Liver (tissue), 8 donors: ENCODE measurements at regions not wholly inside any gene's neighbourhood (a gene's known extent, or its start where the extent isn't known, plus 50 kb on each side); places are given as distances from the start of the nearest gene placed in this dataset.
A peak's percentile ranks its signal among the peaks of the same experiment; 100 is the strongest.
"Not testable (repeated sequence)": the region's sequence is repeated elsewhere in the genome, so short reads cannot be mapped to it uniquely, and the experiment has no call there.

Experiments used
- DNase-seq: peaks from one replicate; pipeline ENCODE4 v3.0.0-alpha.2; 2017; ENCODE audit warnings: low spot score
- H3K27ac ChIP-seq, 2 donors: one replicate each; pipeline ENCODE4 v1.7.0; 2013; ENCODE audit warnings: inconsistent platforms in 2 of 2, low read length in 2 of 2, control low read depth in 1 of 2, low read depth in 1 of 2, mild to moderate bottlenecking in 1 of 2
- H3K27me3 ChIP-seq, 4 donors: one replicate each; pipeline versions ENCODE4 v1.6.1 to v1.7.0; 2013; ENCODE audit warnings: low read length in 3 of 4, inconsistent platforms in 1 of 4, mild to moderate bottlenecking in 1 of 4, moderate library complexity in 1 of 4; ENCODE audit not compliant: control insufficient read depth in 4 of 4, insufficient read depth in 4 of 4
- H3K36me3 ChIP-seq, 4 donors: one replicate each; pipeline versions ENCODE4 v1.6.1 to v1.7.0; 2013; ENCODE audit warnings: low read length in 3 of 4, mild to moderate bottlenecking in 3 of 4, low read depth in 1 of 4, moderate library complexity in 1 of 4; ENCODE audit not compliant: control insufficient read depth in 4 of 4, insufficient read depth in 3 of 4
- H3K4me1 ChIP-seq, 4 donors: one replicate each; pipeline versions ENCODE4 v1.6.1 to v1.7.0; 2013; ENCODE audit warnings: low read length in 3 of 4, mild to moderate bottlenecking in 3 of 4, moderate library complexity in 1 of 4; ENCODE audit not compliant: control insufficient read depth in 4 of 4, insufficient read depth in 4 of 4
- H3K4me3 ChIP-seq, 3 donors: one replicate each; pipeline versions ENCODE4 v1.6.1 to v1.7.0; 2013; ENCODE audit warnings: low read length in 3 of 3, control low read depth in 1 of 3, low read depth in 1 of 3, mild to moderate bottlenecking in 1 of 3
- H3K9ac ChIP-seq, 2 donors: one replicate each; pipeline ENCODE4 v1.7.0; 2013; ENCODE audit warnings: low read length in 2 of 2, mild to moderate bottlenecking in 2 of 2, moderate library complexity in 2 of 2, control low read depth in 1 of 2, low read depth in 1 of 2
- H3K9me3 ChIP-seq, 4 donors: one replicate each; pipeline versions ENCODE4 v1.6.1 to v1.7.0; 2013; ENCODE audit warnings: low read length in 3 of 4; ENCODE audit not compliant: control insufficient read depth in 4 of 4
- GABPA ChIP-seq, 2 donors: IDR thresholded peaks in 1 of 2; conservative IDR thresholded peaks in 1 of 2; 2 replicates each; pipeline ENCODE4 v1.6.1; 2016; ENCODE audit warnings: antibody characterized with exemption in 2 of 2, mild to moderate bottlenecking in 1 of 2, moderate library complexity in 1 of 2
- HNF4A ChIP-seq, 2 donors: conservative IDR thresholded peaks; 2 replicates each; pipeline ENCODE4 v1.6.1; 2016; ENCODE audit warnings: antibody characterized with exemption in 2 of 2, mild to moderate bottlenecking in 2 of 2
- NR2F2 ChIP-seq: IDR thresholded peaks from 2 replicates; pipeline ENCODE4 v1.6.1; 2016; ENCODE audit warnings: antibody characterized with exemption
- RAD21 ChIP-seq, 2 donors: IDR thresholded peaks; 2 replicates each; pipeline ENCODE4 v1.6.1; 2016; ENCODE audit warnings: antibody characterized with exemption in 2 of 2, mild to moderate bottlenecking in 2 of 2
- REST ChIP-seq: IDR thresholded peaks from 2 replicates; pipeline ENCODE4 v1.6.1; 2016; ENCODE audit warnings: antibody characterized with exemption, mild to moderate bottlenecking
- RXRA ChIP-seq, 2 donors: IDR thresholded peaks; 2 replicates each; pipeline ENCODE4 v1.6.1; 2017 to 2018; ENCODE audit warnings: antibody characterized with exemption in 2 of 2, mild to moderate bottlenecking in 1 of 2
- ZBTB33 ChIP-seq: IDR thresholded peaks from 2 replicates; pipeline ENCODE4 v1.6.1; 2016; ENCODE audit warnings: antibody characterized with exemption
- WGBS: extraction: QIAGEN DNeasy Blood & Tissue Kit; methylation state at CpG from one replicate; pipeline ENCODE4 v1.1.7; 2013; 5-methylcytosine and 5-hydroxymethylcytosine counted together
- TF ChIP-seq, protein P1 (sequence below): fragments of 150-350 bp; IDR thresholded peaks from 2 replicates; pipeline ENCODE4 v1.5.1; 2017; ENCODE audit warnings: improper control_type of control experiment, low read depth, low read length; ENCODE audit not compliant: missing input control
- donor health status: healthy.
- donor health status: healthy.
- donor health status: healthy.
- donor health status: healthy.
- donor health status: healthy.

DNA sequence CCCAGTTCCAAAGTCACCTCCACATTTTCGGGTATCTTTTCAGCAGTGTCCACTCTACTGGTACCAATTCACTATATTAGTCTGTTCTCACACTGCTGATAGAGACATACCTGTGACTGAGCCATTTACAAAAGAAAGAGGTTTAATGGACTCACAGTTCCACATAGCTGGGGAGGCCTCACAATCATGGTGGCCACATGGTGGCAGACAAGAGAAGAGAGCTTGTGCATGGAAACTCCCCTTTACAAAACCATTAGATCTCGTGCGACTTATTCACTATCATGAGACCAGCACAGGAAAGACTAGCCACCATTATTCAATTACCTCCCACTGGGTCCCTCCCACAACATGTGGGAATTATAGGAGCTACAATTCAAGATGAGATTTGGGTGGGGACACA is 335.7 kb upstream of the SLC7A11 start:
- not testable (repeated sequence) for H3K9me3 ChIP-seq, H3K4me1 ChIP-seq, H3K27ac ChIP-seq, H3K4me3 ChIP-seq, H3K36me3 ChIP-seq, H3K27me3 ChIP-seq, DNase-seq, H3K9ac ChIP-seq
- TF ChIP-seq RAD21 (IDR thresholded peaks at IDR 0.05) = peak; percentile 34 to 61
- 77% methylated on average over 3 of the region's 3 CpGs for WGBS

GRCh38 chr4:138577145-138577544 is 335.0 kb upstream of the SLC7A11 start:
- Histone ChIP-seq H3K9me3 (peaks cover 0 to 5% (median under 1%) of the 10 kb centered on the region in 4 donors), H3K36me3 (no peaks in the 10 kb centered on the region)
- no peak for TF ChIP-seq GABPA (IDR thresholded peaks at IDR 0.05 in 1 of 2, conservative IDR thresholded peaks at IDR 0.05 in 1 of 2)

DNA sequence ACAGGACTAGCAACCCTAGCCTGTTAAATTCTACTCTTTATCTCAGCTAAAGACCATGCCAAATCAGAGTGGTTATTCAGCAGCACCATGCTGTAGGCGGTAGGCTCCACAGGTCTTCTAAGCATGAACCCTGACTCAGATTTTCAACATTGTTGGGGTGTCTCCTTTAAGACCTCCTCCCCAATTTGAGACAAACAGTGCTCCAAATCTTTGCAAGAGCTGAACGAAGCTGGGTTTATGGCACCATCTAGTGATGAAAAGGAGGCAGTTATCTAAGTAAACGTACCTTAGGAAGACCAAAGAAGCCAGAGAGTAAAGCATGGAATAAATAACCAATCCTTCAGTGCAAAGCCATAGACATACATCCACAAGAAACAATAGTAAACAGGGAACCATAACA is 334.5 kb upstream of the SLC7A11 start:
- no peak overlapping the region for H3K9ac ChIP-seq
- WGBS = 38% methylated on average over 3 of the region's 3 CpGs
- no peak overlapping the region for H3K27ac ChIP-seq
- H3K4me3 ChIP-seq = no peak overlapping the region
- H3K36me3 ChIP-seq = no peaks in the 10 kb centered on the region
- no peaks in the 10 kb centered on the region for H3K27me3 ChIP-seq
- peaks cover 0 to 5% (median under 1%) of the 10 kb centered on the region in 4 donors for H3K9me3 ChIP-seq
- H3K4me1 ChIP-seq = no peaks in the 10 kb centered on the region
- DNase-seq = no peak
- TF ChIP-seq RAD21 (IDR thresholded peaks at IDR 0.05) = peak; percentile 67 to 85
- TF ChIP-seq, protein P1, sequence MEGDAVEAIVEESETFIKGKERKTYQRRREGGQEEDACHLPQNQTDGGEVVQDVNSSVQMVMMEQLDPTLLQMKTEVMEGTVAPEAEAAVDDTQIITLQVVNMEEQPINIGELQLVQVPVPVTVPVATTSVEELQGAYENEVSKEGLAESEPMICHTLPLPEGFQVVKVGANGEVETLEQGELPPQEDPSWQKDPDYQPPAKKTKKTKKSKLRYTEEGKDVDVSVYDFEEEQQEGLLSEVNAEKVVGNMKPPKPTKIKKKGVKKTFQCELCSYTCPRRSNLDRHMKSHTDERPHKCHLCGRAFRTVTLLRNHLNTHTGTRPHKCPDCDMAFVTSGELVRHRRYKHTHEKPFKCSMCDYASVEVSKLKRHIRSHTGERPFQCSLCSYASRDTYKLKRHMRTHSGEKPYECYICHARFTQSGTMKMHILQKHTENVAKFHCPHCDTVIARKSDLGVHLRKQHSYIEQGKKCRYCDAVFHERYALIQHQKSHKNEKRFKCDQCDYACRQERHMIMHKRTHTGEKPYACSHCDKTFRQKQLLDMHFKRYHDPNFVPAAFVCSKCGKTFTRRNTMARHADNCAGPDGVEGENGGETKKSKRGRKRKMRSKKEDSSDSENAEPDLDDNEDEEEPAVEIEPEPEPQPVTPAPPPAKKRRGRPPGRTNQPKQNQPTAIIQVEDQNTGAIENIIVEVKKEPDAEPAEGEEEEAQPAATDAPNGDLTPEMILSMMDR = peak; percentile 38
- TF ChIP-seq RXRA (IDR thresholded peaks at IDR 0.05) = no peak
- TF ChIP-seq ZBTB33 = no peak

More at GRCh38 chr4:138577145-138577544, 335.0 kb upstream of the SLC7A11 start:
- no peak for DNase-seq
- H3K9ac ChIP-seq = no peak overlapping the region
- no peak overlapping the region for H3K27ac ChIP-seq
- H3K27me3 ChIP-seq = no peaks in the 10 kb centered on the region
- H3K4me1 ChIP-seq = no peaks in the 10 kb centered on the region
- H3K4me3 ChIP-seq = no peak overlapping the region

GRCh38 chr4:138573246-138573645 is 331.1 kb upstream of the SLC7A11 start:
- WGBS = 69% methylated on average over 3 of the region's 3 CpGs
- no peak overlapping the region for H3K4me3 ChIP-seq
- H3K4me1 ChIP-seq = no peaks in the 10 kb centered on the region
- H3K9me3 ChIP-seq = peaks cover 0 to 5% (median under 1%) of the 10 kb centered on the region in 4 donors
- H3K27ac ChIP-seq = no peak overlapping the region
- no peak overlapping the region for H3K9ac ChIP-seq
- H3K36me3 ChIP-seq = no peaks in the 10 kb centered on the region
- no peaks in the 10 kb centered on the region for H3K27me3 ChIP-seq
- DNase-seq = no peak
- no peak for TF ChIP-seq REST
- TF ChIP-seq NR2F2 = no peak
- no peak for TF ChIP-seq RAD21 (IDR thresholded peaks at IDR 0.05)
- TF ChIP-seq, protein P1 = no peak
- TF ChIP-seq ZBTB33 = no peak
- no peak for TF ChIP-seq HNF4A (conservative IDR thresholded peaks at IDR 0.05)
